Mesenchymal stem cell (in vitro differentiated cells and primary cell): ENCODE measurements at regions not wholly inside any gene's neighbourhood (a gene's known extent, or its start where the extent isn't known, plus 50 kb on each side); places are given as distances from the start of the nearest gene placed in this dataset.

Experiments
- DNase-seq: peaks from one replicate; pipeline ENCODE4 v3.0.0-alpha.2; 2013
- H2AFZ ChIP-seq: one replicate; pipeline ENCODE4 v1.6.1; 2013; ENCODE audit warnings: low read depth, mild to moderate bottlenecking, control low read depth, inconsistent platforms, low read length, moderate library complexity
- H2AK5ac ChIP-seq: 2 replicates; pipeline ENCODE4 v1.6.1; 2013; ENCODE audit warnings: low read length, moderate library complexity, mild to moderate bottlenecking, inconsistent platforms; ENCODE audit not compliant: severe bottlenecking
- H2BK120ac ChIP-seq: one replicate; pipeline ENCODE4 v1.6.1; 2013; ENCODE audit warnings: low read depth, mild to moderate bottlenecking, inconsistent platforms, low read length, moderate library complexity
- H2BK12ac ChIP-seq, 2 experiments: one replicate each; pipeline ENCODE4 v1.6.1; 2013; ENCODE audit warnings: inconsistent platforms in 2 of 2, low read length in 2 of 2, mild to moderate bottlenecking in 2 of 2, moderate library complexity in 2 of 2, control low read depth in 1 of 2
- H2BK15ac ChIP-seq: one replicate; pipeline ENCODE4 v1.6.1; 2013; ENCODE audit warnings: mild to moderate bottlenecking, low read depth, inconsistent platforms; ENCODE audit not compliant: poor library complexity, severe bottlenecking
- H2BK5ac ChIP-seq: 2 replicates; pipeline ENCODE4 v1.6.1; 2013; ENCODE audit warnings: low read depth, mild to moderate bottlenecking, low read length, control low read depth, inconsistent platforms; ENCODE audit not compliant: poor library complexity, severe bottlenecking
- H3K14ac ChIP-seq, 2 experiments: one replicate each; pipeline ENCODE4 v1.6.1; 2013; ENCODE audit warnings: inconsistent platforms in 2 of 2, low read length in 2 of 2, control low read depth in 1 of 2, mild to moderate bottlenecking in 1 of 2, moderate library complexity in 1 of 2
- H3K18ac ChIP-seq, 2 experiments: one replicate each; pipeline ENCODE4 v1.6.1; 2013; ENCODE audit warnings: inconsistent platforms in 2 of 2, low read length in 2 of 2, control low read depth in 1 of 2, low read depth in 1 of 2, mild to moderate bottlenecking in 1 of 2
- H3K23ac ChIP-seq, 2 experiments: one replicate each; pipeline ENCODE4 v1.6.1; 2013; ENCODE audit warnings: inconsistent platforms in 2 of 2, low read length in 2 of 2, mild to moderate bottlenecking in 2 of 2, moderate library complexity in 2 of 2, control low read depth in 1 of 2
- H3K27ac ChIP-seq: 2 replicates; pipeline ENCODE4 v1.5.1; 2013; ENCODE audit warnings: mild to moderate bottlenecking, moderate library complexity, low read length, control low read depth, inconsistent platforms; ENCODE audit not compliant: poor library complexity, severe bottlenecking
- H3K27me3 ChIP-seq, 2 experiments: 2 replicates each; pipeline versions ENCODE4 v1.6.1 to v1.7.0; 2013; ENCODE audit warnings: low read length in 2 of 2, mild to moderate bottlenecking in 2 of 2, moderate library complexity in 2 of 2, control low read depth in 1 of 2, inconsistent platforms in 1 of 2; ENCODE audit not compliant: control insufficient read depth in 1 of 2, insufficient read depth in 1 of 2
- H3K36me3 ChIP-seq, 2 experiments: 2 replicates each; pipeline versions ENCODE4 v1.6.1 to v1.7.0; 2013; ENCODE audit warnings: low read length in 2 of 2, control low read depth in 1 of 2, inconsistent platforms in 1 of 2, low read depth in 1 of 2, mild to moderate bottlenecking in 1 of 2; ENCODE audit not compliant: insufficient read depth in 2 of 2, control insufficient read depth in 1 of 2
- H3K4ac ChIP-seq, 2 experiments: one replicate each; pipeline ENCODE4 v1.6.1; 2013; ENCODE audit warnings: inconsistent platforms in 2 of 2, low read length in 2 of 2, mild to moderate bottlenecking in 2 of 2, moderate library complexity in 2 of 2, control low read depth in 1 of 2, low read depth in 1 of 2
- H3K4me1 ChIP-seq: 2 replicates; pipeline ENCODE4 v1.6.1; 2013; ENCODE audit warnings: low read depth, low read length, control low read depth; ENCODE audit not compliant: control insufficient read depth, insufficient read depth
- H3K4me2 ChIP-seq: 2 replicates; pipeline ENCODE4 v1.6.1; 2013; ENCODE audit warnings: low read length, mild to moderate bottlenecking, inconsistent platforms; ENCODE audit not compliant: poor library complexity, severe bottlenecking
- H3K4me3 ChIP-seq, 2 experiments: 2 replicates each; pipeline versions ENCODE4 v1.5.1 to v1.7.0; 2013; ENCODE audit warnings: low read length in 2 of 2, mild to moderate bottlenecking in 2 of 2, control low read depth in 1 of 2, low read depth in 1 of 2; ENCODE audit not compliant: insufficient read depth in 1 of 2
- H3K79me1 ChIP-seq: replicated peaks from 2 replicates; pipeline ENCODE4 v1.6.1; 2013; ENCODE audit warnings: mild to moderate bottlenecking, control low read depth, low read length, inconsistent platforms; ENCODE audit not compliant: poor library complexity, severe bottlenecking
- H3K9ac ChIP-seq: 2 replicates; pipeline ENCODE4 v1.7.0; 2013; ENCODE audit warnings: mild to moderate bottlenecking, low read length, moderate library complexity
- H3K9me3 ChIP-seq: 2 replicates; pipeline ENCODE4 v1.7.0; 2013; ENCODE audit warnings: mild to moderate bottlenecking, low read length; ENCODE audit not compliant: control insufficient read depth
- H4K8ac ChIP-seq: one replicate; pipeline ENCODE4 v1.6.1; 2013; ENCODE audit warnings: inconsistent platforms, mild to moderate bottlenecking, low read length, moderate library complexity
- H4K91ac ChIP-seq: one replicate; pipeline ENCODE4 v1.6.1; 2013; ENCODE audit warnings: mild to moderate bottlenecking, low read length, inconsistent platforms
- WGBS: methylation state at CpG from one replicate; pipeline ENCODE4 v1.1.7; 2013; ENCODE audit warnings: mixed read lengths; 5-methylcytosine and 5-hydroxymethylcytosine counted together

DNA sequence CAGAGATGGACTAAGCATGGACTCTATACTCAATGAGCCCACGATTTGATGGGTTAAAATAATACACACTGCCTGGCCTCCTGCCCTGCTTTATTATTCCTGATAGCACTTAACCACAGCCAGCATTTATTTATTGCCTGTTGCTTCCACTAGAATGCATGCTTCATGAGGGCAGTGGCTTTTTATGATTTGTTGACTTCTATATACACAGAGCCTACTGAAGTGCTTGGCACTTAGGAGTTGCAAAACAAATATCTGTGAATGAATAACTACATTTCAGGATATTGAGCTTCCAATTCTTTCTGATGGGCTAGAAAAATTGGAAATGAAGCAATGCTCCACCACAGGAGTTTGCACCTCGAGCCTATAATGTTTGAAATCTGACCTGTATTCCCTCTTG, 513.6 kb upstream of the ZMIZ1 start:
- Histone ChIP-seq H4K91ac (no peak overlapping the region), H3K27me3 (peaks cover 0 to 6% of the 10 kb centered on the region in 2 experiments), H2BK15ac (no peak overlapping the region), H2BK12ac (no peak overlapping the region), H3K9ac (no peak overlapping the region), H3K4me3 (no peak overlapping the region), H3K14ac (no peak overlapping the region), H3K27ac (no peak overlapping the region), H3K79me1 (no peaks in the 10 kb centered on the region), H2AK5ac (no peak overlapping the region), H3K23ac (no peak overlapping the region), H4K8ac (no peak overlapping the region), H3K9me3 (no peaks in the 10 kb centered on the region), H3K4me1 (peaks cover 2% of the 10 kb centered on the region), H3K36me3 (no peaks in the 10 kb centered on the region), H3K4ac (no peak overlapping the region), H2BK5ac (no peak overlapping the region), H2AFZ (no peak overlapping the region), H2BK120ac (no peak overlapping the region), H3K4me2 (no peak overlapping the region), H3K18ac (no peak overlapping the region)
- 63% methylated on average over 1 of the region's 2 CpGs for WGBS
- no peak for DNase-seq

DNA sequence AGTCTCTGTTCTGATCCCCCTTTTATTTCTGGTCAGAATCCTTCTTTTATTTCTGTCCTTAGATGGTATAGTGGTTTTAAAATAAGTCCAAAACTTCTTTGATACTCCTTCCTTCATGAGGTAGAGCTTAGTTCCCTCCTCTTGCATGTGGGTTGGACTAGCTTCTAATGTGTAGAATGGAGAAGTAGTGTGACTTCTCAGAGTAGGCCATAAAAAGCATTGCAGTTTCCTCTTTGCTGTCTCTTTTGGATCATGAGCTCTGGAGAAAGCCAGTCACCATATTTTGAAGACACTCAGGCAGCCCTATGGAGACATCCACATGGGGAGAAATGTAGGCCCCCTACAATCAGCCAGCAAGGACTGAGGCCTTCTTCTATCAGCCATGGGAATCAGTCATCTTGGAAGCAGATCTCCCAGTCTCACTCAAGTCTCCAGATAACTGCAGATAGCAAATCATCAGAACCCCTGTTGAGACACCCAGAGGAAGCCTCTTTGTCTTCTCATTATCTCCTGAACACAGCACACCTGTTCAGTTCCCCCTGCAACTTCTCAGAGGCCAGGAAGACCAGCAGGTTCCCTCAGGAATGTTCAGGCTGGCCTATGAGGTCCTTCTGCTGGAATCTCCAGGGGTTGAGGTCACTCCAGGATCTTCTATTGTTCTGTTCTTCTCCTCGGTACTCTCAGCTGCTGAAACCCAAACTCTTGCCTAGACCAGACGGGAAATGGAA, 511.9 kb upstream of the ZMIZ1 start:
- 90% methylated on average over 2 of the region's 2 CpGs for WGBS
- H3K18ac ChIP-seq: no peak overlapping the region
- no peak overlapping the region for H4K91ac ChIP-seq

DNA sequence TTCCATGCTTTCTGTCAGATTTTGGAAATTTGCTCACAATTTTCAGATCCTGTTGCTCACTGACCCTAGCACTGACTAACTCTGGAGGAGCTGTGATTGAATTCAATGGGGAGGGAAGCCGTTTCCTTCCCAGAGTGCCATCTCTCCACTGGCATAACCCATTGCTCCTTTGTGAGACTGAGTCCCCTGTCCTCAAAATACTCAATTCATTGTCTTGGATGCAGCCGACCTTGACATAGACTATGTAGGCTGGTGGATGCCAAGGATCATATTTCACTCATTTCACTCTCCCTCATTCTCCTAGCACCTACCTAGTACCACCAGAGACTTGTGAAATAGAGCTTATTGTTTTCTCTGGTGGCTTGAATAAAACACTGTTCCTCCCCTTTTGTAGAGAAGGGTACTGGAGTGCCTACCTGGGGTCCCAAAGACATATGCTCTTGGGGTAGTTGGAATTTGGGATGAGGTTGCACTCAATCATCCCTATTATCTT, 511.3 kb upstream of the ZMIZ1 start:
- Histone ChIP-seq H2BK120ac (no peak overlapping the region), H3K18ac (no peak overlapping the region), H3K79me1 (no peaks in the 10 kb centered on the region), H4K8ac (no peak overlapping the region), H2AK5ac (no peak overlapping the region), H2AFZ (no peak overlapping the region), H3K4me3 (no peak overlapping the region), H3K36me3 (no peaks in the 10 kb centered on the region), H3K14ac (no peak overlapping the region), H3K4me1 (peaks cover 2% of the 10 kb centered on the region), H3K9me3 (no peaks in the 10 kb centered on the region), H2BK12ac (no peak overlapping the region), H2BK15ac (no peak overlapping the region), H4K91ac (no peak overlapping the region), H3K4ac (no peak overlapping the region), H3K27ac (no peak overlapping the region), H3K27me3 (peaks cover 0 to 9% of the 10 kb centered on the region in 2 experiments), H3K23ac (no peak overlapping the region), H3K9ac (no peak overlapping the region), H2BK5ac (no peak overlapping the region), H3K4me2 (no peak overlapping the region)
- no peak for DNase-seq
- WGBS: 82% methylated on average over 1 of the region's 2 CpGs

More for the DNA sequence above, 511.9 kb upstream of the ZMIZ1 start:
- no peak overlapping the region for H2BK12ac ChIP-seq
- H3K27ac ChIP-seq: no peak overlapping the region
- DNase-seq: no peak
- H3K4me3 ChIP-seq: no peak overlapping the region
- no peak overlapping the region for H2AFZ ChIP-seq
- H4K8ac ChIP-seq: no peak overlapping the region
- no peaks in the 10 kb centered on the region for H3K79me1 ChIP-seq
- H2BK120ac ChIP-seq: no peak overlapping the region
- no peaks in the 10 kb centered on the region for H3K9me3 ChIP-seq
- peaks cover 0 to 3% of the 10 kb centered on the region in 2 experiments for H3K27me3 ChIP-seq
- H3K9ac ChIP-seq: no peak overlapping the region
- H3K14ac ChIP-seq: no peak overlapping the region
- no peak overlapping the region for H2BK15ac ChIP-seq
- no peaks in the 10 kb centered on the region for H3K36me3 ChIP-seq
- H3K4me2 ChIP-seq: no peak overlapping the region
- no peak overlapping the region for H3K23ac ChIP-seq
- H2BK5ac ChIP-seq: no peak overlapping the region
- no peak overlapping the region for H3K4ac ChIP-seq
- H2AK5ac ChIP-seq: no peak overlapping the region
- H3K4me1 ChIP-seq: peaks cover 2% of the 10 kb centered on the region

DNA sequence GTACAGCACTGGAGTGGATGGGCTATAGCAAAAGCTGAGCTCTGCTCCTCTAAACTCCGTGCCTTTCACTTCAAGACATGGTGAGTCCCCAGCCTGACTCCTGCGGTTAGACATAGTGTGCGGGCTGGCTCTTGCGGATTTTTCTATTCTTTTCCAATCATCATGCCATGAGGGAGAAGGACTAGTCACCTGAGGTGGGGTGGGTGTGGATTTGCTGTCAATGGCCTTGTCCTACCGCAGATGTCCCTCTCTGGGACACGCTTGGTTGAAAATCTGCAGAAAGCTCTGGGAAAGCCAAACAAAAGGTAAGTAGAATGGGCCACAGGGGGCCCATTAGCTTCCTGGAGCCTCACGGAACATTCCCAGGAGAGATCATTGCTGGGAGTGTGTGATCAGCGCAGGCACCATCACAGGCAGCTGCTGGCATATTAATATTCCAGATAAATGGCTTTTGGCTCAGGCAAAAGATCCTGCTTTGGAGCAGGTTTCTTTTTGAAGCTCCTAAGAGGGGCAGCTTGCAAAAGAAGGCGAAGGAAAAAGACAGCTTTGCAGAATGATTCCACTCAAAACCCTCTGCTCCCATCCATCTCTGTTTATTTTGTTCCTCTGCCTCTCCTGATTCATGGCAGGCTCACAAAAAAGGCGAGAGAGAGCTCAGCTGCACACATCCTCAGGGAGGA, 509.0 kb upstream of the ZMIZ1 start:
- Histone ChIP-seq H3K4ac (no peak overlapping the region), H2BK12ac (no peak overlapping the region), H3K9me3 (no peaks in the 10 kb centered on the region), H3K18ac (no peak overlapping the region), H3K79me1 (no peaks in the 10 kb centered on the region), H3K4me2 (no peak overlapping the region), H3K14ac (no peak overlapping the region), H3K36me3 (no peaks in the 10 kb centered on the region), H2AFZ (no peak overlapping the region), H3K9ac (no peak overlapping the region), H3K23ac (no peak overlapping the region), H2BK15ac (no peak overlapping the region), H3K4me1 (no peaks in the 10 kb centered on the region), H2AK5ac (no peak overlapping the region), H2BK120ac (no peak overlapping the region), H3K4me3 (no peak overlapping the region), H2BK5ac (no peak overlapping the region), H3K27ac (no peak overlapping the region), H3K27me3 (peaks cover 4 to 12% of the 10 kb centered on the region in 2 experiments), H4K8ac (no peak overlapping the region), H4K91ac (no peak overlapping the region)
- no peak for DNase-seq
- 68% methylated on average over 9 of the region's 10 CpGs for WGBS
